ENCODE measurements at regions not wholly inside any gene's neighbourhood (a gene's known extent, or its start where the extent isn't known, plus 50 kb on each side); places are given as distances from the start of the nearest gene placed in this dataset.

DNA sequence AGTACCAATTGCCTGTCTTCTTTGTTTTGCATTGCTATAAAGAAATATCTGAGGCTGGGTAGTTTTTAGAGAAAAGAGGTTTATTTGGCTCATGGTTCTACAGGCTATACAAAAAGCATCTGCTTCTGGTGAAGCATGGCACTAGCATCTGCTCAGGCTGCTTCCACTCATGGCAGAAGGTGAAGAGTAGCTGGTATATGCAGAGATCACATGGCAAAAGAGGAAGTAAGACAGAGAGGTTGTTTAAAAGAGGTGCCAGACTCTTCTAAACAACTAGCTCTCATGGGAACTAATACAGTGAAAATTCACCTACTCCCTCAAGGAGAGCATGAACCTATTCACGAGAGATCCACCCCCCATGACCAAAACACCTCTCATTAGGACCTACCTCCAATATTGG is 56.7 kb upstream of the GUCA2B start:
- H3K4me1 Mint-ChIP-seq (ENCODE audit: low read depth) = no peaks in the 10 kb centered on the region
- intact Hi-C loops (cut with micrococcal nuclease) = no loop called here
- peaks cover 9% of the 10 kb centered on the region for H3K27me3 Mint-ChIP-seq (ENCODE audit: low read depth)
- no peak overlapping the region for H3K27ac Mint-ChIP-seq
- H3K9me3 Mint-ChIP-seq = peaks cover 23% of the 10 kb centered on the region
- H3K4me3 Mint-ChIP-seq (ENCODE audit: low read depth) = no peak overlapping the region
- no peaks in the 10 kb centered on the region for H3K36me3 Mint-ChIP-seq (ENCODE audit: low read depth)
- no peak for DNase-seq (ENCODE audit: low spot score)

DNA sequence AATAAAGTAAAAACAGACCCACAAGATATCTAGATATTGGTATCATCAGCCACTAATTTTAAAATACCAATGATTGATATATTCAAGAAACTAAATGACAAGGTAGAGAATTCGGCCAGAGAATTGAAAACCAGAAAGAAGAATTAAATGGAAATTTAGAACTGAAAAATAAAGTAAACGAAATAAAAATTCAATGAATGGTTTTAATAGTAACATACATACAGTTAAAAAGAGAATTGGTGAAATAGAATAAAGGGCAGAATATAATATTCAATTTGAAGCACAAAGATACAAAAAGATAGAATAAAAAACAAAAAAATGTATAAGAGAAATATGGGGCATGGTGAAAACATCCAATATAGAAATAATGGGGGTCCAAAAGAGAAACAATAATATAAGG is 64.0 kb upstream of the GUCA2B start:
- peaks cover 10% of the 10 kb centered on the region for H3K27me3 Mint-ChIP-seq (ENCODE audit: low read depth)
- H3K27ac Mint-ChIP-seq = no peak overlapping the region
- no peaks in the 10 kb centered on the region for H3K4me1 Mint-ChIP-seq (ENCODE audit: low read depth)
- intact Hi-C loops (cut with micrococcal nuclease) = no loop called here
- peaks cover 22% of the 10 kb centered on the region for H3K9me3 Mint-ChIP-seq
- DNase-seq (ENCODE audit: low spot score) = no peak
- no peak overlapping the region for H3K4me3 Mint-ChIP-seq (ENCODE audit: low read depth)
- H3K36me3 Mint-ChIP-seq (ENCODE audit: low read depth) = no peaks in the 10 kb centered on the region

DNA sequence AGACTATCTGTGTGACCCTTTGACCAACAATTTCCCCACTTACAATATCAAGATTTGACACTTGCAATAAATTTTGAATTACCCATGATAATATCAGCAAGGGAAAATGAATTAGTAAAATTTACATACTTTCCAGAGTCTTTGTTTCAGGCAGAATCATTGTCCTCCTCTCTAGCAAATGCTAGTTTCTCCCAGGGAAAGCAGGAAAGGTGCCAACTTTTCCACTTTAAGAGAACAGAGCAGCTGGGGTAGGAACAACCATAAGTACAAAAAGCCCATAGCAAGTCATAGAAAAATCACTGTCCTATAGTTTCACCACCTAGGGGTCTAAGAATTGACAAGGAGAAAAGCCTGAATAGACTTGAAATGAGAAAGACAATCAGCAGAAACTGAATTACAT is 67.1 kb upstream of the GUCA2B start:
- no peak for DNase-seq (ENCODE audit: low spot score)
- no peak overlapping the region for H3K4me3 Mint-ChIP-seq (ENCODE audit: low read depth)
- H3K36me3 Mint-ChIP-seq (ENCODE audit: low read depth) = no peaks in the 10 kb centered on the region
- H3K27ac Mint-ChIP-seq = no peak overlapping the region
- peaks cover 17% of the 10 kb centered on the region for H3K9me3 Mint-ChIP-seq
- peaks cover 20% of the 10 kb centered on the region for H3K27me3 Mint-ChIP-seq (ENCODE audit: low read depth)
- intact Hi-C loops (cut with micrococcal nuclease) = no loop called here
- no peaks in the 10 kb centered on the region for H3K4me1 Mint-ChIP-seq (ENCODE audit: low read depth)

- Mint-ChIP-seq H3K27ac (no peak overlapping the region), H3K4me3 (ENCODE audit: low read depth) (no peak overlapping the region), H3K9me3 (peaks cover 17% of the 10 kb centered on the region), H3K36me3 (ENCODE audit: low read depth) (no peaks in the 10 kb centered on the region), H3K27me3 (ENCODE audit: low read depth) (peaks cover 20% of the 10 kb centered on the region), H3K4me1 (ENCODE audit: low read depth) (no peaks in the 10 kb centered on the region)
- intact Hi-C loops (cut with micrococcal nuclease) = no loop called here
- no peak for DNase-seq (ENCODE audit: low spot score)
These were observed 67.6 kb upstream of the GUCA2B start for GRCh38 chr1:42085596-42085995.

GRCh38 chr1:42081475-42081874 is 71.7 kb upstream of the GUCA2B start:
- no peaks in the 10 kb centered on the region for H3K9me3 Mint-ChIP-seq
- no peaks in the 10 kb centered on the region for H3K36me3 Mint-ChIP-seq (ENCODE audit: low read depth)
- H3K27me3 Mint-ChIP-seq (ENCODE audit: low read depth) = peaks cover 21% of the 10 kb centered on the region
- H3K4me1 Mint-ChIP-seq (ENCODE audit: low read depth) = no peaks in the 10 kb centered on the region
- no peak for DNase-seq (ENCODE audit: low spot score)
- intact Hi-C loops (cut with micrococcal nuclease) = no loop called here
- H3K4me3 Mint-ChIP-seq (ENCODE audit: low read depth) = no peak overlapping the region
- no peak overlapping the region for H3K27ac Mint-ChIP-seq

DNA sequence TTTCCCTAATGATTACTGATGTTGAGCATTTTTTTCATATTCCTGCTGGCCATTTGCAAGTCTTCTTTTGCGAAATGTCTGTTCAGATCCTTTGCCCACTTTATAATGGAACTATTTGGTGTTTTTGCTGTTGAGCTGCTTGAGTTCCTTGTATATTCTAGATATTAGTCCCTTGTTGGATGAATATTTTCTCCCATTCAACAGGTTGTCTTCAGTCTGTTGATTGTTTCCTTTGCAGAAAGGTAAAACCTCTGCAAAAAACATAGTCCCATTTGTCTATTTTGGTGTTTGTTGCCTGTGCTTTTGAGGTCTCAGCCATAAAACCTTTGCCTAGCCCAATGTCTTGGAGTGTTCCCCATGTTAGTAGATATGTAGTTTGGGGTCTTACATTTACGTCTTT is 78.0 kb upstream of the GUCA2B start:
- Mint-ChIP-seq H3K27me3 (ENCODE audit: low read depth) (peaks cover 53% of the 10 kb centered on the region), H3K9me3 (no peaks in the 10 kb centered on the region)

DNA sequence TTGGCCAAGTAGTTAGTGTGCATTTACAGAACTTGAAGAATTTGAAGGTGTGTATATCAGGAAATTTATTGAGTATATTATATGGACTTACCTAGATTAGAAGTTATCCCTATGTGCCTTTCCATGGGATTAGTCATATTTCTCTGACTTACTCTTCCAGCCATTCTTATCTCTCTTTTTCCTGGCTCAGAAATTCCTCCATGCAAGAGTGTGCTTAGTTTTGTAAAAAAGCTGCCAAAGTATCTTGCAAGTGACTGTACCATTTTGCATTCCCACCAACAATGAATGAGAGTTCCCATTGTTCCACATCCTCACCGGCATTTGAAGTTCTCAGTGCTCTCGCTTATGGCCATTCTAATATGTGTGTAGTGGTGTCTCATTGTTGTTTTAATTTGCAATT is 82.2 kb upstream of the GUCA2B start:
- intact Hi-C loops (cut with micrococcal nuclease) = no loop called here
- H3K27me3 Mint-ChIP-seq (ENCODE audit: low read depth) = peaks cover 64% of the 10 kb centered on the region
- no peak for DNase-seq (ENCODE audit: low spot score)
- no peak overlapping the region for H3K4me3 Mint-ChIP-seq (ENCODE audit: low read depth)
- no peak overlapping the region for H3K27ac Mint-ChIP-seq
- no peaks in the 10 kb centered on the region for H3K9me3 Mint-ChIP-seq
- H3K4me1 Mint-ChIP-seq (ENCODE audit: low read depth) = no peaks in the 10 kb centered on the region
- H3K36me3 Mint-ChIP-seq (ENCODE audit: low read depth) = no peaks in the 10 kb centered on the region

More for the DNA sequence above, 78.0 kb upstream of the GUCA2B start:
- H3K36me3 Mint-ChIP-seq (ENCODE audit: low read depth) = no peaks in the 10 kb centered on the region
- H3K27ac Mint-ChIP-seq = no peak overlapping the region
- DNase-seq (ENCODE audit: low spot score) = no peak
- no peaks in the 10 kb centered on the region for H3K4me1 Mint-ChIP-seq (ENCODE audit: low read depth)
- intact Hi-C loops (cut with micrococcal nuclease) = no loop called here
- no peak overlapping the region for H3K4me3 Mint-ChIP-seq (ENCODE audit: low read depth)

DNA sequence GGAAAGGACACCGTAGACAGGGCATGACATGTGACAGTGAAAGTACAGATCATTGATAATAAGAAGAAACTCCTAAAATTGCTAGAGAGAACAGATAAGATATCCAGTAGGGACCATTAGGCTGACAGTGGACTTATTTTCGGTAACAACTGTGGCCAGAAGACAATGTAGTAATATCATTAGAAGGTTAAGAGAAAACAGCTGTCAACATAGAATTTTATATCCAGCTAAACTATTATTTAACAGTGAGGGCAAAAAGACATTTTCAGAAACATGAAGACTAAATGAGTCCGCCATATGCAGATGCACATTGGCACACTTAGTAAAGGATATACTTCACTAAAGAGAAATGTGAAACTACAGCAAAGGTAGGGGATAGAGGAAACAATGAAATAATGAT is 95.4 kb upstream of the GUCA2B start:
- Mint-ChIP-seq H3K27me3 (ENCODE audit: low read depth) (peaks cover 8% of the 10 kb centered on the region), H3K9me3 (peaks cover 13% of the 10 kb centered on the region), H3K27ac (no peak overlapping the region), H3K36me3 (ENCODE audit: low read depth) (no peaks in the 10 kb centered on the region), H3K4me3 (ENCODE audit: low read depth) (no peak overlapping the region), H3K4me1 (ENCODE audit: low read depth) (no peaks in the 10 kb centered on the region)
- intact Hi-C loops (cut with micrococcal nuclease) = no loop called here
- no peak for DNase-seq (ENCODE audit: low spot score)

DNA sequence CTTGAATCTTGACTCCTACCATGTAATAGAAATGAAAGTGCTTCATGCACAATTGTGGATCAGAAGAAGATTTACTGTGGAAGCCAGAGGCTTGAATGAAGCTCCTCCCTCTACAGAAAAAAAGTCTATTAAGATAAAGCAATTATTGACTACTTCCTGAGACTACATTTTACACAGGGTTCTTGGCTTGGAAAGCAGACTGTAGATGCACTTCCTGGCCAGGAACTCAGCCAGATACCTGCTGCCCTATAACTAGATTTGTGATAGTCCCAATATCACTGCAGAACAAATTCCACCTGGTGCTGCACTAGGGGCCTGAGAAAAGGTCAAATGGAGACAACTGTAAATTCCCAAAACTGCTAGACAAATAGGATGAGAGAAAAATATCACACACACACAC is 96.8 kb upstream of the GUCA2B start:
- H3K36me3 Mint-ChIP-seq (ENCODE audit: low read depth) = no peaks in the 10 kb centered on the region
- H3K4me1 Mint-ChIP-seq (ENCODE audit: low read depth) = no peaks in the 10 kb centered on the region
- no peak overlapping the region for H3K4me3 Mint-ChIP-seq (ENCODE audit: low read depth)
- H3K27me3 Mint-ChIP-seq (ENCODE audit: low read depth) = peaks cover 9% of the 10 kb centered on the region
- H3K9me3 Mint-ChIP-seq = peaks cover 13% of the 10 kb centered on the region
- no peak for DNase-seq (ENCODE audit: low spot score)
- intact Hi-C loops (cut with micrococcal nuclease) = no loop called here
- H3K27ac Mint-ChIP-seq = no peak overlapping the region

- intact Hi-C loops (cut with micrococcal nuclease) = no loop called here
- peaks cover 13% of the 10 kb centered on the region for H3K9me3 Mint-ChIP-seq
- no peaks in the 10 kb centered on the region for H3K36me3 Mint-ChIP-seq (ENCODE audit: low read depth)
- no peak for DNase-seq (ENCODE audit: low spot score)
- H3K4me3 Mint-ChIP-seq (ENCODE audit: low read depth) = no peak overlapping the region
- H3K4me1 Mint-ChIP-seq (ENCODE audit: low read depth) = no peaks in the 10 kb centered on the region
- peaks cover 16% of the 10 kb centered on the region for H3K27me3 Mint-ChIP-seq (ENCODE audit: low read depth)
- H3K27ac Mint-ChIP-seq = no peak overlapping the region
These were observed 98.1 kb upstream of the GUCA2B start for GRCh38 chr1:42055061-42055460.

DNA sequence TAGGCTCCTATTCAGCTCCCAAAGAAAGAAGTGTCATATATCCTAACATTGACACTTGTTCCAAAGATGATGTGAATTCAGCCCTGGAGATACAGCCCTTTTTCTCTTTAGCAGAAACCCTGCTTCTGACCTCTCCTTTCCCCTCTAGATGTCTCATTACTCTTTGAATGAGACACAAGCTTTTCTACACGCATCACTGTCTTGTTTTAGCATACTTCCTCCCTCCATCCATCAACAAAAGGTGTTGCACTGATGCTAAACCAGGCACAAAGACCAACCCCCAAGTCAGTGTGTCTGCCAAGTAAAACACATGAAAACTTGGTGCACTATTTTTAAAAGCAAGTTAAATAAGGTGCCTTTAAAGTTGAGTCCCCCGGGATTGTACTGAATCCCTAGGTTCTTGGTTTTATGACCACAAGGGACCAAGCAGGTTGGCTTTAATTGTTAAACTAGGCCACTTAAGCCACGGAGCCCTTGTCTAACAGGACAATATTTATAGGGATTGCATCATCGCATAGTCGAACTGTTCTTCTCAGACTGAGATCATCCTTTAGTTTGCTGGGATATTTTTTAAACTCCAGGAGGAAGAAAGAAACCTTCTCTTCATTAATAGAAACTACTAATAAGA is 101.0 kb upstream of the GUCA2B start:
- H3K27me3 Mint-ChIP-seq (ENCODE audit: low read depth) = peaks cover 26% of the 10 kb centered on the region
- peaks cover 5% of the 10 kb centered on the region for H3K9me3 Mint-ChIP-seq
- H3K4me3 Mint-ChIP-seq (ENCODE audit: low read depth) = no peak overlapping the region
- no peaks in the 10 kb centered on the region for H3K36me3 Mint-ChIP-seq (ENCODE audit: low read depth)
- intact Hi-C loops (cut with micrococcal nuclease) = no loop called here
- H3K27ac Mint-ChIP-seq = no peak overlapping the region
- no peaks in the 10 kb centered on the region for H3K4me1 Mint-ChIP-seq (ENCODE audit: low read depth)
- no peak for DNase-seq (ENCODE audit: low spot score)

GRCh38 chr1:42047508-42047880 is 105.7 kb upstream of the GUCA2B start:
- H3K27ac Mint-ChIP-seq = no peak overlapping the region
- intact Hi-C loops (cut with micrococcal nuclease) = no loop called here
- no peaks in the 10 kb centered on the region for H3K4me1 Mint-ChIP-seq (ENCODE audit: low read depth)
- H3K36me3 Mint-ChIP-seq (ENCODE audit: low read depth) = no peaks in the 10 kb centered on the region
- H3K9me3 Mint-ChIP-seq = no peaks in the 10 kb centered on the region
- peaks cover 30% of the 10 kb centered on the region for H3K27me3 Mint-ChIP-seq (ENCODE audit: low read depth)
- no peak for DNase-seq (ENCODE audit: low spot score)
- H3K4me3 Mint-ChIP-seq (ENCODE audit: low read depth) = no peak overlapping the region

GRCh38 chr1:42046761-42047507 is 106.3 kb upstream of the GUCA2B start:
- H3K4me3 Mint-ChIP-seq (ENCODE audit: low read depth) = no peak overlapping the region
- intact Hi-C loops (cut with micrococcal nuclease) = no loop called here
- H3K4me1 Mint-ChIP-seq (ENCODE audit: low read depth) = no peaks in the 10 kb centered on the region
- H3K27me3 Mint-ChIP-seq (ENCODE audit: low read depth) = peaks cover 25% of the 10 kb centered on the region
- no peak for DNase-seq (ENCODE audit: low spot score)
- no peak overlapping the region for H3K27ac Mint-ChIP-seq
- no peaks in the 10 kb centered on the region for H3K9me3 Mint-ChIP-seq
- H3K36me3 Mint-ChIP-seq (ENCODE audit: low read depth) = no peaks in the 10 kb centered on the region
